Colon (tissue), 2 donors: ENCODE measurements at regions not wholly inside any gene's neighbourhood (a gene's known extent, or its start where the extent isn't known, plus 50 kb on each side); places are given as distances from the start of the nearest gene placed in this dataset.

Experiments used
- FAIRE-seq: peaks from 2 replicates; lab custom pipeline; 2012; peaks lifted over from hg19 to GRCh38; lab: Jason Lieb, UNC
- donor health status: control.
- donor health status: control.

DNA sequence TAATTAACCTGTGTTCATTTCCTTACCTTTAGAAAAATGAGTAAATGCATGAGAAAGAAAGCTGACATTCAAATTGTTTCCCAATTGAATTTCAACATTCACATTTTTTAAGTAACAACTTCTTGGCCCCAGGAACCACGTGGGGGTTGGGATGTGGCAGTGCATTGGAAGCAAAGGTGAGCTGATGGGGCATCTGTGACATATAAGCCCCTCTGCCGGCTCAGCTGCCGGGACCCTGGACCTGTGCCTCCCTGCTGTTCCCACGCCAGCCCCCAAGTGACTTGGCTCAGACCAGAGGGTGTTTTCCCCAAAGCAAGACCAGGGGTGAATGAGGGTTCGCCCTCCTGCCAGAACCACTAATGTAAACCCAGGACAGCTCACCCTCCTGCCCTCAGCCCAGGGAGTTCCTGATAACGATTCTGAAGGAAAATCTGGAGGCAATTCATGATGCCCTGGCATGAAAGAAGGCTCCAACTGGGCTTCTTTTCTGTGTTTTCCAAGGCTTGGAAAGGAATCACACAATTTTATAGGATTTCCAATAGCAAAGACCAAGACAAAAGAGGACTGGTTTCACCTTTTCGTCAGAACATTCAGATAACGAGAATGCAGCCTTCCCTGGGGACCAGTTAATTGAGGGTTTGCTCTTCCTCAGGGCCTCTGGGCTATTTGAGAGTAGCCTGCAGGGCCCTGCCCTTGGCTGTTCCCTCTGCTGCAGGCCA, 193.2 kb upstream of the TWIST2 start:
- no peak for FAIRE-seq

DNA sequence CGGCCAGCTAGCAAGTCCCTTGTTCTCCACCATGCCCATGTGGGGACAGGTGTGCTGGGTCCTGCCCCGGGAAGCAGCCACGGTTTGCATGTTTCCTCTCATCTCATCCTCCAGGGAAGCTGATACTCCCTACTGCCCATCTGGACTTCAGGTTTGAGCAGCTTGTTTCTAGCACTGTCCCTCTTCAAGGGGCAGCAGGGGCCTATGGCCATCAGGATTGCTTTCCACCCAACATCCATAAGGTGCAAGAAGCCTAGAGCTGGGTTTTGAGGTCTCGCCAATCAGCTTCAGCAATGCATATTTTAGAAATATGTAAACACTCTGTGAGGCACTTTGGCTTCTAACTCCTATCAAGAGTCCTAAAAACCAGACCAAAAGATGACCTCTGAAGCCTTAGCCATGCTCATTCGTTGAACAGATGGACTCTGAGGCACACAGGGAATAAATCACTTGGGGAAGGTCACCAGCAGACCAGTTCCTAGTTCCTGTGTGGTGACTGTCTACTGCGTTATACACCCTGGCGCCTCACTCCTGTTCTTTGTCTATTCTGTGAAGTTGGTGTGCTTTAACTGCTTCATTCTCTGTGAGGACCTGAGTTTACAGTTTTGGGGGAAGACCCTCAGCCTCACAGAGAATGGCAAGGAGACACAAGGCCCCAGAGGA, 192.6 kb upstream of the TWIST2 start:
- FAIRE-seq: no peak

DNA sequence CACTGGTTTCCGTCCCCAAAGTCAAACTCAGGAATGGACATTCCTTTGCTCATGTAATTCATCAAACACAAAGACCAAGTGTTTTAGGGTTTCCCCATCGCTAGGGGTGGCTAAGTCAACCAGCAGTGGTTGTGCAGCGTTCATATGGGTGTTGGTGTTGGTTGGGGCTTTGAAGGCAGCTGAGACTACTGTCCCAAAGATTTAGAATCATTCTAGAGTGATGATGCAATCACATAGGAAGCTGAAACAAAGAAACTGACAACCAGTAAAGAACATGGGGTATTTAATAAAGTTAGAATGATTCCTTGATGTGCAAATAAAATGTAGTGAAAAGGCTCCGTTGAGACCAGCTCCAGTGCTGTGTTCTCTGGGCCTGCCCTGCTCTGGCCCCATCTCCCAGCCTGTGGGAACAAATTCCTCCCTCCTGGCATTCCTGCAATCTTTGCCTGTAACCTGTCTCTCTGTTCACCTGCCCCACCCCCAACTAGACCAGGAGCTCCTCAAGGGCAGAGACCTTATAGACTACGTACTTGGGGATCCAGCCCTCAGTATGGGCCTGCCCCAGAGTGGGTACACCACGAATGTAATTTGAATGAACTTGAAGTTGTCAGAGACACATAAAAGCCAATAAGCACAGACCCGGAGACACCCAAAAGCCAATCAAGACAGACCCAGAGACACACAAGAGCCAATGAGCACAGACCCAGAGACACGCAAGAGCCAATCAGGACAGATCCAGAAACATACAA, 191.7 kb upstream of the TWIST2 start:
- no peak for FAIRE-seq

DNA sequence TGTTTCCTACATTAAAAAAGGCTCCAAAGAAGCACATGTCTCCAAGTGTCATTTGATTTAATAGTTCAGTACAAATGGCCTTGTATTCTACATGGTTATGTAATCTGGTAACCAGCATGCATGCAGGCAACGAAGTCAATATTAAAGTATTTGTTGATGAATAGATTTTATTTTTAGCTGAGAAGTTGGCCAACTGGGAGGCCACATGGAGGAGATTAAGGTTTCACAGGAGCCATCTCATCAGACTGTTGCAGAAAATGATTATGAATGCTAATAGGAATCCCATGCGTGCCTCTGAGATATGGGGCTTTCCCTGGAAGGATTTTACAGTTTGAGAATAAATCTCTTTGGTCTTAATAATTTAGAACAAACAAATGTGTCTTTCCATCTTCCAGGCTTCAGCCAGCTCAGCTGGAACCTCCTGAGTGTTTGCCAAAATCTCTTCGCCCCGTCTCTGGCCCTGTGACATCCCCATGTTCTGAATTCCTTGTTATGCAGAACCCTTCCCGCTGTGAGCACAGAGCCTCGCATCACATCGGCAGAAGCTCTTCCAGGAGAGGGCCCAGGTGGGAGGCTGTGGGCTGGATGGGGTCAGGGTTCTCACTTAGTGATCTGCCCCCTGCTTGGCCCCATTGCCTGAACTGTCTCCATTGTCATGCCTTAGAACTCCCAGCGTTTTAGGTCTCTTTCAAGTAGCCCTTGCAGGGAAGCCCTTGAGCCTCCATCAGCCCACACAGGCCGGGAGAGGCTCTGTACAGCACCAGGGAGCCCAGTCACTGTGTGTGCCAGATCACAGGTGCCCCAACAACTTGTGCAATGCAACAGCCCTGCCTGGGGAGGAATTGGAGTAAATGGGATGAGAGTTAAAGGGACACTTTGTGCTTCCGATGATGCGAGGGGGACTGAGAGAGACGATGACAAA, 190.5 kb upstream of the TWIST2 start:
- no peak for FAIRE-seq

DNA sequence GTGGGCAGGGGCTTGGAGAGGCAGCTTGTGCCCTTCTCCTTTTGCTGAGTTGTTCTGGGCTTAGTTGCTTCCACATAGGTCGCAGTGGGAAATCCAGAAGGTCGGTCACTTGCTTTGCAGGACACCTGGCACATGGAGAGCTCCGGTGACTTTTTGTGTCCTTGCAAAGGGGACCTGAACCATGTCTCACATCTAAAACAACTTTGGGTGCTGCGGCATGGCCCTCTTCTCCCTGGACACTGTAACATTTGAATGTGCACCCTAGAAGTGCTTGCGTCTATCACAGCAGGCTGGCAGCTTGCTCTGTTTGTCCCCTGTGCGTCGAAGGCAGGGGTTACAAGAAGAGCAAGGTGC, 189.9 kb upstream of the TWIST2 start:
- no peak for FAIRE-seq

DNA sequence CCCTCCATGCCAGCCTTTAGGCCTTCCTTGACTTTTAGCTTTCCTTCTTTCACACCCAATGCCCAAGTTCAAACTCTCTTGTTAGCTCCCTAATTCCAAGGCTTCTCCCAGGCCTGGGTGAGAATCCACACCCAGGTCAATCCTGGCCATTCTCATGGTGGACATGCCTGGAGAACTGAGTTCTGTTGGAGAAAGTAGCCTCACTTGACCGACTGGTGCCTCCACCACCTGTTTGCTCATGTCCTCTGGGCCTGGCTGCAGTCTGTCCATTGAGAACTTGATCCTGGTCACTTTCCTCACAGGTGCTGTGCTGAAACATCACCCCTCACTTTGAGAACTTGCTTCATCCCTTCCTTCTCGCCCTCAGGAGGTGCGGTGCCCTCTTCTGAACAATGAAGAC, 189.1 kb upstream of the TWIST2 start:
- no peak for FAIRE-seq

DNA sequence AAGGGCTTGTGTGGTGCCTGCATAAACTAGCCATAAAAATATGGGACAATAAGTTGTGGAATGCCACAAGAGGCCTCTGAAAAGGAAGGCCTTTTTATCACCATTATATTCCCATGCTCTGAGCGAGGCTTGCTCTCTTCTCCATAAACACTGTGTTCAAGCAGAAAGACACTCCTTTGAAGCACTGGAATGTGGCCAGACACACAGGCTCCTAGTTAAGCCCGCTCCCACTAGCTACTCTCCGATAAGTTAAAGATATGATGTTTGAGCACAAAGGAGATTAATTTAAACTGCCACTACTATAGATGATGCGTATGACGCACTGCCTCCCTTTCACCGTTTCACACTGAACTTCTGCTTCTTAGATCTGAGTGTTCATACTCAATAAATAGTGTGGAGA, 188.7 kb upstream of the TWIST2 start:
- FAIRE-seq: no peak

DNA sequence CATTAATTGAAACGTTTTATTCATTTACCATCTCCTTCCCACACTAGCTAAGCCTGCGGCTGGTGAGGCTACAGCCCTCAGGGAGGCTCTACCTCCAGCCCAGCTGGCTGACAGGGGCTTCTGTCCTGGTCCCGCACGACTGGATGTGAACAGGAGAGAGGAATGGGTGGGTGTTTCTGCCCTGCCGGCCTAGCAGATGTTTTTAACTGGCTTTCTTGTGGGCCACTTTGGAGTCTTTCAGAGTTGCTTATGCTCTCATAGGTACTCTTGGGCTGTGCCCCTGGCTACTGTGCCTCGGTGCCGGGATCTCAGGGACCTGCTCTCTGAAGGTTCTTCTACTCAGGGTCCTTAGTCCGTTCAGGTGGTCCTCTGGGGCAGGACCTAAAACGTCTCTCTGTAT, 184.3 kb upstream of the TWIST2 start:
- no peak for FAIRE-seq

DNA sequence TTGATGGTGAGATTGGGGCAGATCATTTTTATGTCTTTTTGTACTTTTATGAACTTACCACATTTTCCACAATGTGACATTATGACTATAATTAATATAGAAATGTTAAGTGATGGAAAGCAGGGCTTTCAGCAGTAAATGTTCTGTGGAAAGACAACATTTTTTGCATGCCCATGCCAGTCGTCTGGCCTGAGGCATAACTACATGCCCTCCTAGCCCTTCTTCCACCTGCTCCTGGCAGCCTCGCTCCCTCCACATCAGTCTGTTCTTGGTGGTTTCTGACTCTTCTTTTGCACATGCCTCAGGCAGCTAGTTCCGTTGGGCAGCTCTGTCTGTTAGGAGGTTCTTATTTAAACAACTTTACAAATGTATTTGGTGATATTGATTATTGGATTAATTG, 182.0 kb upstream of the TWIST2 start:
- FAIRE-seq: no peak

DNA sequence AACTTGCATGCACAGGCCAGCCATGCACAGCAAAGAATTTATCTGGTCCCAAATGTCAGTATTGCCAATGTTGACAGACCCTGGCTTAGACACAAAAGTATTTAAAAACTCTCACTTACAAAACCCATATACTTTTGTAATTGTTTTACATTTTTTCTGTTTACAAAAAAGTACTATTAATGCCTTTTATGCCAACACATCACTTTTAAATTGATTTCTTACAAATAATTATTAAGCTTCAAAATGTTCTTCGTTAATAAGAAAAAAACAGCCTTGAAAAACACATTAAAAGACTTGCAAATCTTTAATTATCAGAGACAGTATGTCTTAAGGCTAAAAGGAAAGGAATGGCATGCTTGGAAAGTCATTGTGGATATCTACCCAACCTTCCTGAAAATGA, 181.3 kb upstream of the TWIST2 start:
- no peak for FAIRE-seq

DNA sequence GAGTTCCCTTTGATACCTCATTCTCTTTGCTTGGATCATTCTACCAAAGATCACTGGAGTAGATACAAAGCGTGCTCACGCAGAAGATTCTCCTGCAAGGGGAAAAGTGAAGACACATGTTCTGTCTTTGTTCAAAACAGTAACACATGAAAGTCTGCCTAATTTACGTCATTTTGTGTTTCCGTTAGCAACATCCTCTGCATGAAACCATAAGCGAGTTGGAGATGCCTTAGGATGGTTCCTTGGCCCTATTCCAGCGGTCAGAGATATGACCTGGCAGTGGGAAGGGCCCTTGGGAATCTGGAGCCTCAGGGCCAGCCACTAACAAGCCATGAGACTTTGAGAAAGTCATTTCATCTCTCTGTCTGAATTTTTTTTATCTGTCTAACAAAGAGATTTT, 180.9 kb upstream of the TWIST2 start:
- FAIRE-seq: no peak

DNA sequence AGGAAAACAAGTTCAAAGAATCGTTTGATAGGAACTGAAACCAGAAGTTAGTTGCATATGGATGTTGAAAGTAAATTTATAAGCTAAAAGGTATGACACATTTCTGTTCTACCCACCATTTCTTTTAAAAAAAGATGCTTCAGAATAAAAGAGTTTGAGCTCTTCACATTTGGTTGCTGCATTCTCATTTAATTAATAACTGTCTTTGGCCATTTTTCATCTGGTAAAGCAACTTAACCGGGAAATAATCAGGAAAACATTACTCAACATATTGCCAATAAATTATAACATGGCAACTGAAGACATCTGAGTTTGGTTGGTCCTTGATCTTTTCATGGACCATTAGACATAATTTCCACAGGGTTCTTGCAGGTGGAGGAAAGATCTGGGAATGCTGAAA, 180.2 kb upstream of the TWIST2 start:
- no peak for FAIRE-seq

DNA sequence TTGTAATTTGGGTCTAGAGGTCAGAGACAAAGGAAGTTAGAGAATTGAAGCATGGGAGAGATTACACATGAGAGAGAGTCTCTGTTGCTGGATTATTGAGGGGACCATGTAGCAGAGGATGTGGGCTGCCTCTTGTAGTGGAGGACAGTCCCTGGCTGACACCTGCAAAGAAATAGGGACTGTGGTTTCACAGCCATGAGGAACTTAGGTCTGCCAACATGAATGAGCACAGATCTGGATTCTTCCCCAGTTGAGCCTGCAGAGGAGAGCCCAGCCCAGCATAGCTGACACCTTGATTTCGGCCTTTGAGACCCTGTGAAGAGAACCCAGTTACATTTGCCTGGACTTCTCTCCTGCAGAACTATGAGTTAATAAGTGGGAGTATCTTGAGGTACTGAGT, 179.5 kb upstream of the TWIST2 start:
- FAIRE-seq: no peak

DNA sequence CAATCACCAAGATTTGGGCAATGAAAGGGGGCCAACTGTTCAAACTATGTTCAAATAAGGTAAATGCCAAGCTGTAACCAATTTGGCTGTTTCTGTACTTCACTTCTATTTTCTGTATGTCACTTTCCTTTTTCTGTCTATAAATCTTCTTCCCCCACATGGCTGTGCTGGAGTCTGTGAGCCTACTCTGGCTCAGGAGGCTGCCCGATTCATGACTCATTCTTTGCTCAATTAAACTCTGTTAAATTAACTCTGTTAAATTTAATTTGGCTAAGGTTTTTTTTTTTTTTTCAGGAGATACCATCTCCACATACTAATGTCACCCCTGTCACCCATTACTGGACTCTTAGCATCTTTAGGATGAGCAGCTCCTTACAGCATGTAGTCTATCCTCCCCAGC, 178.8 kb upstream of the TWIST2 start:
- FAIRE-seq: no peak

DNA sequence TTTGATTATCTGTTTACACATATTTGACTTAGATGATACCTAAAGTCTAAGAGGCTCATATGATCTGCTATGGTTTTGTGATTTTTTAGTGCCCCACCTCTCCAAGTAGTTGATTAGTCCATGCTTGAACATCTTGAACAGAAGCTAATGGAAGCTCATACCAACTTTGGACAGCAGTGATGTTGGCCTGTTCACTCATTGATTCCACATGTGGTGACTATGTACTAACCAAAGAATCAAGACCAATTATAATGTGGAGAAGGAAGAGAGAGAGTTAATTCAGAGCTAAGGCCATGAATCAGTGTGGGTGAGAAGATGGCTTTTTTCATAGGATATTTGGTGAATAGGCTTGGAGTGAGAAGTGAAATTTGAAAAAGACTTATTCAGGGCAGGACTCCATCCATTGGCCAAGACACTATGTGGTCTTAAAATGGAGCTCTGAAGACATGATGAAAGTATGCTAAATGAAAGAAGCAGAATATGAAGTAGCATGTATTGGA, 178.3 kb upstream of the TWIST2 start:
- no peak for FAIRE-seq

DNA sequence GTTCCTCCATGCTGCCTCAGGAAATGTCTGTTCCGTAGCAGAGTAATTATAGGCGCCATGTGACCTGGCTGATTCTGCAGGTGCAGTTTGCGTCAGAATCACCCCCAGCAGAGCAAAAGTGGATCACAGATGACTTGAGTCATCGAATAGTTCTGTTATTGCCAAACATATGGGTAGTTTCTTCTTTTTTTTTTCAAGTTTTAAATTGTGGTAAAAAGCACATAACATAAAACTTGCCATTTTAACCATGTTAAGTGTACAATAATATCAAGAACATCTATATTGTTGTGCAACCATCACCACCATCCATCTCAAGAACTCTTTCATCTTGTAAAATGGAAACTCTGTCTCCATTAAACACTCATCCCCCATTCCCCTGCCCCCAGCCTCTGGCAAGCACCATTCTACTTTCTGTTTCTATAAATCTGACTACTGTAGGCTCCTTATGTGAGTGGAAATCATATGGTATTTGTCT, 177.7 kb upstream of the TWIST2 start:
- FAIRE-seq: no peak

DNA sequence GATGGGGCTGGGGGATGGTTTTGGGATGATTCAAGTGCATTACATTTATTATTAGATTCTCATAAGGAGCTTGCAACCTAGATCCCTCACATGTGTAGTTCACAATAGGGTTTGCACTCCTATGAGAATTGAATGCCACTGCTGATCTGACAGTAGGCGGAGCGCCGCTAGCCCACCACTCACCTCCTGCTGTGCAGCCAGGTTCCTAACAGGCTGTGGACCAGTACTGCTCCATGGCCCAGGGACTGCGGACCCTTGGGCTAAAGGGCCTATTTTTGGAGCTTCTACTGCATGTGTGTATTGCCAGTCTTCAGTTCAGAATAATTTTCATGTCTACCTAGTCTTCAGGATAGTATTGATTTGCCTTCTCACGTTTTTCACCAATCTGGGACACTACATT, 165.3 kb upstream of the TWIST2 start:
- no peak for FAIRE-seq

DNA sequence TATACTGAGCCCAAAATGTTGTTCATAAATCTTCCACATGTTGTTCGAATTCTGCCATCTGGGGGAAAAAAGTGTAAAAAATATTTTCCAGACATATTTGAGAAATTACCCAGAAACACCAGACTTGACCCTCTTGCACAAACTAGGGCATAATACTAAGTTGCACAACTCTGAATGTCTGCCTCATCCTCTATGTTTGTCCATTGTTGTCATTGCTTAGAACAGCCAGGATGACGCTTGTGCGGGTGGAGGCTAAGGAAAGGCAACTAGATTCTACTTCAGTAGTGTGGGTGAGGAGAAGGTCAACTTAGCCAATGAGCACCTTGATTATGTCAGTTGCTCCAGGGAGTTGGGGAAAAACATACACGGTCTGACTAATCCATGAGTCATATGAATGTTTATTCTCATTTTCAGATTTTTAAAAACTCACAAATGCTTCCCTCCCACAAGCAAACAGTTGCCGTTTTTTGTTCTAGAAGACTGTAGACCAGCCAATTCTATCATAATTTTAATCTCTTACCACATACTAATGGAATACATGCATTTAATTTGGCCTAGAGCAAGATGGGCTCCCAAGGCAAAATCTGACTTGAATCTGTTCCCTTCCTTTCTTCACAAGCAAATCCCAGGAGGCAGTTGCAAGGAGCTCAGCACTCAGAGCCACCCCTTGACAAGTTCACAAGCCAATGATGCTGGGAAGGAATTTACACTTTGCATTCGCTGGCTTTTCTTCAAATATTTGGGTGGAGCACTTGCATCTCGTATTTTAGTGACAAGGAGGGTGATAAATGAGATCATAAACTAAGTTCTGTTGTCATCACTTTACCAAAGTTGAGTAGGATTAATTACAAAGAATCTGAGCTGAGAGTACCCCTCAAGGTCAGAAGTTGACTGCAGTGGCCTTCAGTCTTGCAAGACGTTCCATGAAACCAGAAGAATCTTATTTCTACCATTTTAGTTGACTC, 163.2 kb upstream of the TWIST2 start:
- no peak for FAIRE-seq

DNA sequence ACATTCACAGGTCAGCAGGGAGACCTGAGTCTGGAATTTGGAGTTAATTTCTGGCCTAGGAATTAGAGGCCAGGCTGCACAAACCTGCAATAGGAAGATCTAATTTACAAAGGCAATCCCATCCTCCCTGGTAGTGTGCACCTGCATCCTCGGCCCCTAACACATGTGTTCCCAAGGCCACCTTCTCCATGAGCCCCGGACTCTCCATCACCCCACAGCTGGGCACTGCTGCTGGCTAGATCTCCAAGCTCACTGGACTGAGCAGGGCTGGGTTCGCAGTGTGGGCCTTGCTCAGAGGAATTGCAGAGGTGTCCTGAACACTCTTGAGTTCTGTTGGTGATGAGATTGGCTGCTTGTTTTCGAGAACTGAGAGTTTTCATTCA, 162.6 kb upstream of the TWIST2 start:
- FAIRE-seq: no peak

DNA sequence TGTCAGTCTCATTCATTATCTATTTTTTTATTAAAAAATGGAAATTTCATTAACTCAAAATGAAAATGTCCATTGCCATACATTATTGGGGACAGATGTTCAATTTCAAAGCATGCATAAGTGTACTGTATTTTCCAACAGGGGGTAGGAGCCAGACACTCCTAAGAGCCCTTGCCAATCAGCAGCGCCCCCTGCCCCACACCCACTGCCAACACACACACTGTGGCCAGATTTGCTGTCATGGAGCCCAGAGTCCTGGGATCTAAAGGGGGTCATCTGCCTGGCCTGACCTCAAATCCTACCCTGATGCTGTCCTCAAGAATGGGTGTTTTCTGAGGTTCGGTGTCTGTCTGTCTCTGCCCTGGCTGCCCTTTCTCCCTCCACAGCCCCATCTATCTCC, 162.2 kb upstream of the TWIST2 start:
- no peak for FAIRE-seq

DNA sequence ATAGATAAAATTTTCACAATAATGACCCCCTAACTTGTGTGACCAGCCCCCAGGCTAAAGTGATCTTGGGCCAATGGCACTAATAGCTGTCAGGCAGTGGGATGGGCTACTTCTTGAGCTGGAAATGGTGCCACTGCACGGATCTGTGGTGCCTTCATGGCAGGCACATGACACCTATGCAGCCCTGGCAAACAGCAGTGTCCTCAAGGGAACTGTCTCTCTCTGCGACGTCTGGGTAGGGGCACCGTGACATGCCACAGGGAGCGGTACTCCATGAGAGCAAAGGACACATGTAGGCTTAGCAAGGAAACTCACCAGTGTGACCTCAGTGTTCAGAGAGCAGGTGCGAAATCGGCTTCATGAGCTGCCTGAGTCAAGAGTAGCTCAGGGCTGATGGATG, 161.7 kb upstream of the TWIST2 start:
- FAIRE-seq: no peak
